Left ventricle myocardium inferior (tissue), 1 donor: ENCODE measurements at regions not wholly inside any gene's neighbourhood (a gene's known extent, or its start where the extent isn't known, plus 50 kb on each side); places are given as distances from the start of the nearest gene placed in this dataset.

Experiments
- DNase-seq: peaks from one replicate; pipeline ENCODE4 v3.0.0-alpha.2; 2020
- H3K27ac ChIP-seq: fragments of 200-600 bp; replicated peaks from 2 replicates; pipeline ENCODE4 v1.8.0; 2021
- H3K27me3 ChIP-seq: fragments of 200-600 bp; 2 replicates; pipeline ENCODE4 v1.8.0; 2021; ENCODE audit warnings: low read depth
- H3K36me3 ChIP-seq: fragments of 200-600 bp; 2 replicates; pipeline ENCODE4 v1.8.0; 2021
- H3K4me1 ChIP-seq: fragments of 200-600 bp; 2 replicates; pipeline ENCODE4 v1.8.0; 2021
- H3K4me3 ChIP-seq: fragments of 200-600 bp; 2 replicates; pipeline ENCODE4 v1.8.0; 2021; ENCODE audit warnings: mild to moderate bottlenecking, moderate library complexity
- H3K9me3 ChIP-seq: fragments of 200-600 bp; replicated peaks from 2 replicates; pipeline ENCODE4 v1.8.0; 2021
- intact Hi-C: fragments of 100-400 bp; cut with micrococcal nuclease; formaldehyde crosslinking; loops from one replicate; pipeline ENCODE4 v1.11.0; 2022
- TF ChIP-seq, protein P1 (sequence below): fragments of 200-600 bp; IDR thresholded peaks from 2 replicates; pipeline ENCODE4 v1.8.0; 2021; ENCODE audit warnings: antibody characterized with exemption, mild to moderate bottlenecking, borderline replicate concordance
- donor health status: DM: no; HTN: yes; CAD: no; lungs with severe emphysema.

DNA sequence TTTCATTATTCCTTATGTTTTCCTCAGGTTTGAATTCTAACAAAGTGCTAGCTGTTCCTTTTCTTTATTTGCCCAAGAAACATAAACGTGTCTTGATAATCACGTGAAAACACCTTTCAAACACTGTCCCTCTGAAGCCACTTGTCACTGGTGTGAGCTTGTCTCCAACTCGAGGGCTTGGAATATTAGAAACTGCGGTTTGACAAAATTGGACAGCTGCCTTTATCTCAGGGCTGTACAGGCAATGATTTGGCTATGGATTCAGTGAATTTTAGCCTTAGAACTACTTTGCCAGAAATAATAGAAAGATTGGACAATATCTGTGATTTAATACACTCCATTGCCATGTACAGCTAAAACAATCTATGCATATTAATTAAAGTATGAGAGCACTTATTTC, 763.0 kb upstream of the ACVR2A start:
- no peak for DNase-seq
- H3K4me1 ChIP-seq, result peaks cover 10% of the 10 kb centered on the region
- H3K27me3 ChIP-seq, result no peaks in the 10 kb centered on the region
- TF ChIP-seq, protein P1, sequence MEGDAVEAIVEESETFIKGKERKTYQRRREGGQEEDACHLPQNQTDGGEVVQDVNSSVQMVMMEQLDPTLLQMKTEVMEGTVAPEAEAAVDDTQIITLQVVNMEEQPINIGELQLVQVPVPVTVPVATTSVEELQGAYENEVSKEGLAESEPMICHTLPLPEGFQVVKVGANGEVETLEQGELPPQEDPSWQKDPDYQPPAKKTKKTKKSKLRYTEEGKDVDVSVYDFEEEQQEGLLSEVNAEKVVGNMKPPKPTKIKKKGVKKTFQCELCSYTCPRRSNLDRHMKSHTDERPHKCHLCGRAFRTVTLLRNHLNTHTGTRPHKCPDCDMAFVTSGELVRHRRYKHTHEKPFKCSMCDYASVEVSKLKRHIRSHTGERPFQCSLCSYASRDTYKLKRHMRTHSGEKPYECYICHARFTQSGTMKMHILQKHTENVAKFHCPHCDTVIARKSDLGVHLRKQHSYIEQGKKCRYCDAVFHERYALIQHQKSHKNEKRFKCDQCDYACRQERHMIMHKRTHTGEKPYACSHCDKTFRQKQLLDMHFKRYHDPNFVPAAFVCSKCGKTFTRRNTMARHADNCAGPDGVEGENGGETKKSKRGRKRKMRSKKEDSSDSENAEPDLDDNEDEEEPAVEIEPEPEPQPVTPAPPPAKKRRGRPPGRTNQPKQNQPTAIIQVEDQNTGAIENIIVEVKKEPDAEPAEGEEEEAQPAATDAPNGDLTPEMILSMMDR, result no peak
- no peaks in the 10 kb centered on the region for H3K9me3 ChIP-seq
- H3K36me3 ChIP-seq, result no peaks in the 10 kb centered on the region
- H3K4me3 ChIP-seq, result no peak overlapping the region
- no peak overlapping the region for H3K27ac ChIP-seq
- intact Hi-C loops, result loop anchor here (5.0 kb wide), 1 partner anchor 830 kb away; no protein-coding TSS in a partner anchor

- no peak overlapping the region for H3K27ac ChIP-seq
- TF ChIP-seq, protein P1, result no peak
- DNase-seq, result no peak
- intact Hi-C loops, result no loop called here
- no peaks in the 10 kb centered on the region for H3K36me3 ChIP-seq
- no peaks in the 10 kb centered on the region for H3K9me3 ChIP-seq
- no peaks in the 10 kb centered on the region for H3K4me1 ChIP-seq
- no peak overlapping the region for H3K4me3 ChIP-seq
- H3K27me3 ChIP-seq, result no peaks in the 10 kb centered on the region
Measured at GRCh38 chr2:147076634-147077033, 768.2 kb upstream of the ACVR2A start.

DNA sequence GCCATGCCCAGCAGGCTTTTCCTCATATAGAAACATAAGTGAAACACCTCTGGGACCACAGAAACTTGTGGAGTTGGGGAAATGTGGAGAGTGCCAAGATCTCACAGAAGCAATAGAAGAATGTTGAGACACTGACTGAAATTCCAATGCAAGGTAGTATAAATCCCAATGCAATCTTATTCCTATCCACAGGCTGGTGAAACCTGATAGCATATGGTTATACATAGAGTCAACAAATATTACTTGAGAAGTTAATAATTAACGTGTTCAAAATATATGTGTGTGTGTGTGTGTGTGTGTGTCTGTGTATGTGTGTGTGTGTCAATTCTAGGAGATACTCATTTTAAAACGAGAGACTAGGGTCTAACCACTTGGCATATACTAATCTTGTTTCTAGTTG, 776.8 kb upstream of the ACVR2A start:
- Histone ChIP-seq H3K4me1 (no peaks in the 10 kb centered on the region), H3K27ac (no peak overlapping the region), H3K27me3 (no peaks in the 10 kb centered on the region), H3K4me3 (no peak overlapping the region), H3K36me3 (no peaks in the 10 kb centered on the region), H3K9me3 (no peaks in the 10 kb centered on the region)
- TF ChIP-seq, protein P1, result no peak
- intact Hi-C loops, result no loop called here
- DNase-seq, result no peak

GRCh38 chr2:147067136-147067535, 777.7 kb upstream of the ACVR2A start:
- intact Hi-C loops, result no loop called here
- Histone ChIP-seq H3K36me3 (no peaks in the 10 kb centered on the region), H3K27me3 (no peaks in the 10 kb centered on the region), H3K4me1 (no peaks in the 10 kb centered on the region), H3K27ac (no peak overlapping the region), H3K9me3 (no peaks in the 10 kb centered on the region), H3K4me3 (no peak overlapping the region)
- no peak for DNase-seq
- TF ChIP-seq, protein P1, result no peak

GRCh38 chr2:147062073-147062472, 782.8 kb upstream of the ACVR2A start:
- Histone ChIP-seq H3K4me3 (no peak overlapping the region), H3K36me3 (no peaks in the 10 kb centered on the region), H3K4me1 (no peaks in the 10 kb centered on the region), H3K27ac (no peak overlapping the region), H3K9me3 (no peaks in the 10 kb centered on the region), H3K27me3 (no peaks in the 10 kb centered on the region)
- TF ChIP-seq, protein P1, result no peak
- no peak for DNase-seq
- intact Hi-C loops, result no loop called here

DNA sequence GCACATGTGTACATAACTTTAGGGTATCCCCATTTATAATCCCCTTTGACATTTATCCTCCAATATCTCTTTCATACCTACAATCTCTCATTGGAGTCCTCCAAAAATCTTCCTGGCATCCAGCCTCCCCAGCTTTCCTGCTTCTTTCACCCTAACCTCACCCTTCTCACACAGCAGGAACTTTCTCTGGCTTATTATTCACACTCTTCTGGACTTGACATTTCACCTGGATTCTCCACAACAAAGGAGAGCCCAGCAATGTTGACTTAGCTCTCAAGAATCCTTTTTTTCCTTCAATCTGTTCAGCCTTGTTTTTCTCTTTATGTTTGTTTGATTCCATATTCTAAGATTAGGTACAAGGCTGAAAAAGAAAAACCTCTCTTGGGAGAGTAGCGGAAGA, 783.6 kb upstream of the ACVR2A start:
- no peaks in the 10 kb centered on the region for H3K27me3 ChIP-seq
- TF ChIP-seq, protein P1, result no peak
- no peaks in the 10 kb centered on the region for H3K9me3 ChIP-seq
- H3K4me1 ChIP-seq, result no peaks in the 10 kb centered on the region
- H3K36me3 ChIP-seq, result no peaks in the 10 kb centered on the region
- no peak overlapping the region for H3K27ac ChIP-seq
- no peak overlapping the region for H3K4me3 ChIP-seq
- intact Hi-C loops, result no loop called here
- no peak for DNase-seq
